MM.1S (cell line): ENCODE measurements at regions not wholly inside any gene's neighbourhood (a gene's known extent, or its start where the extent isn't known, plus 50 kb on each side); places are given as distances from the start of the nearest gene placed in this dataset.
A peak's percentile ranks its signal among the peaks of the same experiment; 100 is the strongest.

Experiments used
- DNase-seq: peaks from one replicate; pipeline ENCODE4 v3.0.0-alpha.2; 2015
- H2AFZ ChIP-seq: fragments of 300-600 bp; sonication (generic); 2 replicates; pipeline ENCODE4 v1.6.0; 2016; ENCODE audit warnings: antibody characterized with exemption, low read length
- H3F3A ChIP-seq: fragments of 300-600 bp; sonication (generic); 2 replicates; pipeline ENCODE4 v1.6.1; 2016; ENCODE audit warnings: mild to moderate bottlenecking, antibody characterized with exemption, low read length, moderate library complexity, mixed read lengths; ENCODE audit not compliant: insufficient read depth
- H3K27ac ChIP-seq: fragments of 300-600 bp; sonication (generic); 2 replicates; pipeline ENCODE4 v1.5.1; 2016; ENCODE audit warnings: mild to moderate bottlenecking, low read length
- H3K27me3 ChIP-seq: fragments of 300-600 bp; sonication (generic); replicated peaks from 2 replicates; pipeline ENCODE4 v1.6.0; 2016; ENCODE audit warnings: low read length; ENCODE audit not compliant: insufficient read depth
- H3K36me3 ChIP-seq: fragments of 300-600 bp; sonication (generic); replicated peaks from 2 replicates; pipeline ENCODE4 v1.6.1; 2016; ENCODE audit warnings: mild to moderate bottlenecking, low read length, mixed read lengths; ENCODE audit not compliant: insufficient read depth
- H3K4me1 ChIP-seq: fragments of 300-600 bp; sonication (generic); 2 replicates; pipeline ENCODE4 v1.6.1; 2016; ENCODE audit warnings: low read length, mixed read lengths
- H3K4me2 ChIP-seq: fragments of 300-600 bp; sonication (generic); 2 replicates; pipeline ENCODE4 v1.6.0; 2016; ENCODE audit warnings: low read depth, low read length
- H3K4me3 ChIP-seq: fragments of 300-600 bp; sonication (generic); 2 replicates; pipeline ENCODE4 v1.5.1; 2016; ENCODE audit warnings: low read length, mixed read lengths
- H3K79me2 ChIP-seq: fragments of 300-600 bp; sonication (generic); 2 replicates; pipeline ENCODE4 v1.6.1; 2016; ENCODE audit warnings: mixed run types, low read length, mixed read lengths
- H3K9ac ChIP-seq: fragments of 300-600 bp; sonication (generic); 2 replicates; pipeline ENCODE4 v1.6.1; 2016; ENCODE audit warnings: low read length, mixed read lengths
- H3K9me2 ChIP-seq: fragments of 300-600 bp; sonication (generic); replicated peaks from 2 replicates; pipeline ENCODE4 v1.6.1; 2016; ENCODE audit warnings: mild to moderate bottlenecking, low read length, mixed read lengths; ENCODE audit not compliant: insufficient read depth
- H3K9me3 ChIP-seq: fragments of 300-600 bp; sonication (generic); replicated peaks from 2 replicates; pipeline ENCODE4 v1.6.1; 2016; ENCODE audit warnings: mild to moderate bottlenecking, low read length, mixed read lengths; ENCODE audit not compliant: insufficient read depth
- H4K20me1 ChIP-seq: fragments of 300-600 bp; sonication (generic); 2 replicates; pipeline ENCODE4 v1.6.1; 2016; ENCODE audit warnings: mild to moderate bottlenecking, low read length, moderate library complexity, mixed read lengths; ENCODE audit not compliant: insufficient read depth
- CTCF ChIP-seq: fragments of 300-600 bp; sonication (generic); IDR thresholded peaks from 2 replicates; pipeline ENCODE4 v1.5.1; 2016; ENCODE audit warnings: antibody characterized with exemption, low read length, mixed read lengths
- EZH2 ChIP-seq: fragments of 300-600 bp; sonication (generic); optimal IDR thresholded peaks from 2 replicates; pipeline ENCODE3; 2017; ENCODE audit warnings: low read depth, mild to moderate bottlenecking, antibody characterized with exemption, low read length, mixed read lengths
- EZH2phosphoT487 ChIP-seq: fragments of 300-600 bp; sonication (generic); IDR thresholded peaks from 2 replicates; pipeline ENCODE4 v1.6.1; 2018; ENCODE audit warnings: antibody characterized with exemption, low read length

GRCh38 chr3:110420158-110420641 lies 651.4 kb upstream of the NECTIN3 start:
- H3K79me2 ChIP-seq = no peaks in the 10 kb centered on the region
- H3K36me3 ChIP-seq = no peaks in the 10 kb centered on the region
- no peak overlapping the region for H2AFZ ChIP-seq
- DNase-seq = no peak
- no peak overlapping the region for H3K27ac ChIP-seq
- no peaks in the 10 kb centered on the region for H3F3A ChIP-seq
- no peak overlapping the region for H3K4me3 ChIP-seq
- H3K9me3 ChIP-seq = no peaks in the 10 kb centered on the region
- no peaks in the 10 kb centered on the region for H3K9me2 ChIP-seq
- H3K4me2 ChIP-seq = no peak overlapping the region
- H3K4me1 ChIP-seq = no peaks in the 10 kb centered on the region
- TF ChIP-seq EZH2 (no peak), EZH2phosphoT487 (no peak), CTCF (no peak)
- no peaks in the 10 kb centered on the region for H3K27me3 ChIP-seq
- no peak overlapping the region for H3K9ac ChIP-seq
- H4K20me1 ChIP-seq = no peaks in the 10 kb centered on the region

GRCh38 chr3:110423276-110423675 lies 648.3 kb upstream of the NECTIN3 start:
- TF ChIP-seq EZH2 (no peak), EZH2phosphoT487 (no peak), CTCF (no peak)
- Histone ChIP-seq H3K4me3 (no peak overlapping the region), H3K9ac (no peak overlapping the region), H3K36me3 (no peaks in the 10 kb centered on the region), H3K4me2 (peak overlapping the region; percentile 7; the same call in 1 of the 2 replicates), H2AFZ (no peak overlapping the region), H4K20me1 (no peaks in the 10 kb centered on the region), H3K79me2 (no peaks in the 10 kb centered on the region), H3K9me3 (no peaks in the 10 kb centered on the region), H3F3A (no peaks in the 10 kb centered on the region), H3K27me3 (no peaks in the 10 kb centered on the region), H3K9me2 (no peaks in the 10 kb centered on the region), H3K27ac (no peak overlapping the region), H3K4me1 (no peaks in the 10 kb centered on the region)
- DNase-seq = peak; percentile 19

- DNase-seq = no peak
- Histone ChIP-seq H3K9me3 (no peaks in the 10 kb centered on the region), H2AFZ (no peak overlapping the region), H3K79me2 (no peaks in the 10 kb centered on the region), H3K27ac (no peak overlapping the region), H3K36me3 (no peaks in the 10 kb centered on the region), H3K4me3 (no peak overlapping the region), H3K4me2 (no peak overlapping the region), H3K9me2 (no peaks in the 10 kb centered on the region), H3K9ac (no peak overlapping the region), H3F3A (no peaks in the 10 kb centered on the region), H3K4me1 (no peaks in the 10 kb centered on the region), H4K20me1 (no peaks in the 10 kb centered on the region), H3K27me3 (no peaks in the 10 kb centered on the region)
- TF ChIP-seq EZH2 (no peak), CTCF (no peak), EZH2phosphoT487 (no peak)
These were observed 641.5 kb upstream of the NECTIN3 start for GRCh38 chr3:110430146-110430545.
